ENCODE measurements at regions not wholly inside any gene's neighbourhood (a gene's known extent, or its start where the extent isn't known, plus 50 kb on each side); places are given as distances from the start of the nearest gene placed in this dataset.

DNA sequence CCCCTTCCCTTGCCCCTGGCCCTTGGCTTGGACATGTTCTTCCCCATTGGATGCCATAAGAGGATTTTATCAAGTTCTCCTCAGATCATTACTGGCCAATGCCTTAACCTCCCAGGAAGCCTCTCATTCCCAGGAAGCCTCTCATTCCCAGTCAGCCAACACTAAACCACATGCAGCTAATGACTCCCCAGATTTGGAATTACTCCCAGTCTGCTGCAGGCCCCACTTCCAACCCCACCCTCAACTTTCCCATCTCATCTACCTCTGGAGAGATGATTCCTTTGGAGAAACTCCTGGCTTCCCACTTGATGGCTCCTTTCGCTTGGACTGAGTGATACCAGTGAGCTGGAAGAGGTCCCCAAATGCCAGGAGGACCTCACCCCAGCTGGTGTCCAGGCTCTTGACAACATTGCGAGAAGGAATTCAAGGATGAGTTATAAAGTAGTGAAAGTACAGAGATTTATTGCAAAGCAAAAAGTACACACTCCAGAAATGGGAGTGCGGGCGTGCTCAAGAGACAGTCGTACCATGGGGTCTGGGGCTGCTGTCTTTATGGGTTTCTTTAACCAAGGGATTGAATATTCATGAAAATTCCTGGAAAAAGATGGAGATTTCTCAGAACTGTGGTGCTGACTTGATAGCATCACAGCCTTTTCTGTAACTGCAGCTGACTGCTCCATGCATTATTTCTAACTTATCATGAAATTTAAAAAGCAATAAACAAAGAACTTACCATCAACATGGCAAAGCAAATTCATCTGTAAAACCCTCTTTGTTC is 117.2 kb upstream of the ADCY1 start:
- no peak for DNase-seq
- intact Hi-C loops (cut with DNase I), result no loop called here

GRCh38 chr7:45457591-45457990 is 116.6 kb upstream of the ADCY1 start:
- TF ChIP-seq CTCF (IDR thresholded peaks at IDR 0.05) (no peak), POLR2AphosphoS5 (IDR thresholded peaks at IDR 0.05) (no peak), EP300 (IDR thresholded peaks at IDR 0.05) (no peak), POLR2A (IDR thresholded peaks at IDR 0.05) (no peak)
- 62 to 76% methylated on average over 3 of the region's 3 CpGs for WGBS, 2 donors
- H3K9me3 ChIP-seq, result no peaks in the 10 kb centered on the region

More for the DNA sequence above, 117.2 kb upstream of the ADCY1 start:
- WGBS, 2 donors, result 81 to 84% methylated on average over 5 of the region's 5 CpGs
- Histone ChIP-seq H3K27me3 (peaks cover 0 to 3% (median 0%) of the 10 kb centered on the region in 3 donors), H3K27ac (no peak overlapping the region), H3K4me3 (no peak overlapping the region), H3K9me3 (no peaks in the 10 kb centered on the region), H3K36me3 (no peaks in the 10 kb centered on the region), H3K4me1 (no peaks in the 10 kb centered on the region)
- TF ChIP-seq EP300 (IDR thresholded peaks at IDR 0.05), result no peak
- TF ChIP-seq CTCF (IDR thresholded peaks at IDR 0.05), result no peak
- no peak for TF ChIP-seq POLR2AphosphoS5 (IDR thresholded peaks at IDR 0.05)
- no peak for TF ChIP-seq POLR2A (IDR thresholded peaks at IDR 0.05)

GRCh38 chr7:45459476-45459875 is 114.7 kb upstream of the ADCY1 start:
- no peak for DNase-seq
- Histone ChIP-seq H3K27ac (no peak overlapping the region), H3K27me3 (no peaks in the 10 kb centered on the region), H3K4me3 (no peak overlapping the region), H3K36me3 (no peaks in the 10 kb centered on the region), H3K9me3 (no peaks in the 10 kb centered on the region), H3K4me1 (no peaks in the 10 kb centered on the region)
- intact Hi-C loops (cut with DNase I), result no loop called here
- 47 to 64% methylated on average over 4 of the region's 4 CpGs for WGBS, 2 donors
- TF ChIP-seq POLR2A (IDR thresholded peaks at IDR 0.05) (no peak), CTCF (IDR thresholded peaks at IDR 0.05) (no peak), EP300 (IDR thresholded peaks at IDR 0.05) (no peak), POLR2AphosphoS5 (IDR thresholded peaks at IDR 0.05) (no peak)

More at GRCh38 chr7:45457591-45457990, 116.6 kb upstream of the ADCY1 start:
- intact Hi-C loops (cut with DNase I), result no loop called here
- H3K27me3 ChIP-seq, result peaks cover 0 to 3% (median 0%) of the 10 kb centered on the region in 3 donors
- H3K4me3 ChIP-seq, result no peak overlapping the region
- H3K4me1 ChIP-seq, result no peaks in the 10 kb centered on the region
- H3K27ac ChIP-seq, result no peak overlapping the region
- H3K36me3 ChIP-seq, result no peaks in the 10 kb centered on the region
- DNase-seq, result no peak

GRCh38 chr7:45460379-45460778 is 113.8 kb upstream of the ADCY1 start:
- intact Hi-C loops (cut with DNase I), result no loop called here
- Histone ChIP-seq H3K27ac (no peak overlapping the region), H3K4me3 (no peak overlapping the region), H3K36me3 (no peaks in the 10 kb centered on the region), H3K4me1 (no peaks in the 10 kb centered on the region), H3K9me3 (no peaks in the 10 kb centered on the region), H3K27me3 (no peaks in the 10 kb centered on the region)
- no peak for DNase-seq
- 79 to 88% methylated on average over 3 of the region's 3 CpGs for WGBS, 2 donors
- TF ChIP-seq POLR2A (IDR thresholded peaks at IDR 0.05) (no peak), CTCF (IDR thresholded peaks at IDR 0.05) (no peak), POLR2AphosphoS5 (IDR thresholded peaks at IDR 0.05) (no peak), EP300 (IDR thresholded peaks at IDR 0.05) (no peak)
